Caco-2 (cell line): ENCODE measurements at regions not wholly inside any gene's neighbourhood (a gene's known extent, or its start where the extent isn't known, plus 50 kb on each side); places are given as distances from the start of the nearest gene placed in this dataset.

ENCODE experiments used
- BruUV-seq: library from RNA; stranded (reverse); fragments of 400-500 nt; replicated peaks from 2 replicates; lab custom pipeline; 2021; lab: Mats Ljungman, UMichigan
- CTCF ChIA-PET: fragments of 300-600 bp; sonication (Branson Sonifier 250); formaldehyde crosslinking; loops from one replicate; lab custom pipeline; 2022; ENCODE audit warnings: antibody characterized with exemption; lab: Charles Lee
- POLR2A ChIA-PET: fragments of 300-600 bp; sonication (Branson Sonifier 250); formaldehyde crosslinking; loops from one replicate; lab custom pipeline; 2022; ENCODE audit warnings: antibody characterized with exemption; lab: Charles Lee
- DNase-seq, 2 experiments: peaks; one replicate each; pipeline versions ENCODE4 v3.0.0 to v3.0.0-alpha.2; 2020 to 2022
- H3K27me3 ChIP-seq: replicated peaks from 2 replicates; pipeline ENCODE4 v1.6.0; 2011; ENCODE audit warnings: low read length; ENCODE audit not compliant: control insufficient read depth, insufficient read depth
- H3K36me3 ChIP-seq: 2 replicates; pipeline ENCODE4 v1.5.1; 2011; ENCODE audit warnings: low read length; ENCODE audit not compliant: control insufficient read depth, insufficient read depth
- H3K4me1 ChIP-seq: fragments of 250-450 bp; sonication (Bioruptor Pico); 2 replicates; pipeline ENCODE4 v1.5.1; 2020; ENCODE audit warnings: mild to moderate bottlenecking
- H3K4me3 ChIP-seq: 2 replicates; pipeline ENCODE4 v1.5.1; 2011; ENCODE audit warnings: low read depth, mild to moderate bottlenecking, control low read depth, low read length
- H3K9me3 ChIP-seq: fragments of 250-450 bp; sonication (Bioruptor Pico); 2 replicates; pipeline ENCODE4 v1.5.1; 2020; ENCODE audit warnings: mild to moderate bottlenecking, moderate library complexity
- H3K27ac Mint-ChIP-seq: one replicate; pipeline ENCODE4 v1.8.0; 2022; ENCODE audit warnings: mixed read lengths; ENCODE audit not compliant: unreplicated experiment
- H3K27me3 Mint-ChIP-seq: one replicate; pipeline ENCODE4 v1.8.0; 2022; ENCODE audit warnings: mixed read lengths; ENCODE audit not compliant: insufficient read depth, unreplicated experiment
- H3K36me3 Mint-ChIP-seq: one replicate; pipeline ENCODE4 v1.8.0; 2022; ENCODE audit warnings: mild to moderate bottlenecking, mixed read lengths; ENCODE audit not compliant: insufficient read depth, unreplicated experiment
- H3K4me1 Mint-ChIP-seq: one replicate; pipeline ENCODE4 v1.8.0; 2022; ENCODE audit warnings: low read depth, mixed read lengths; ENCODE audit not compliant: unreplicated experiment
- H3K4me3 Mint-ChIP-seq: one replicate; pipeline ENCODE4 v1.8.0; 2022; ENCODE audit warnings: mild to moderate bottlenecking, moderate library complexity, mixed read lengths; ENCODE audit not compliant: unreplicated experiment
- H3K9me3 Mint-ChIP-seq: one replicate; pipeline ENCODE4 v1.8.0; 2022; ENCODE audit warnings: mixed read lengths; ENCODE audit not compliant: unreplicated experiment
- CTCF ChIP-seq, 2 experiments: fragments of 200-600 bp in 1 of 2; IDR thresholded peaks; 1 replicate in 1 of 2; 2 replicates in 1 of 2; pipeline versions ENCODE4 v1.5.1 to v1.8.0; 2011 to 2022; ENCODE audit warnings: antibody characterized with exemption in 1 of 2, control low read depth in 1 of 2, inconsistent platforms in 1 of 2, low read depth in 1 of 2, low read length in 1 of 2, mild to moderate bottlenecking in 1 of 2, moderate library complexity in 1 of 2; ENCODE audit not compliant: insufficient read depth in 1 of 2, severe bottlenecking in 1 of 2, unreplicated experiment in 1 of 2
- intact Hi-C: fragments of 100-400 bp; cut with micrococcal nuclease; formaldehyde crosslinking; loops from one replicate; pipeline ENCODE4 v1.10.0; 2022; ENCODE audit not compliant: unreplicated experiment

DNA sequence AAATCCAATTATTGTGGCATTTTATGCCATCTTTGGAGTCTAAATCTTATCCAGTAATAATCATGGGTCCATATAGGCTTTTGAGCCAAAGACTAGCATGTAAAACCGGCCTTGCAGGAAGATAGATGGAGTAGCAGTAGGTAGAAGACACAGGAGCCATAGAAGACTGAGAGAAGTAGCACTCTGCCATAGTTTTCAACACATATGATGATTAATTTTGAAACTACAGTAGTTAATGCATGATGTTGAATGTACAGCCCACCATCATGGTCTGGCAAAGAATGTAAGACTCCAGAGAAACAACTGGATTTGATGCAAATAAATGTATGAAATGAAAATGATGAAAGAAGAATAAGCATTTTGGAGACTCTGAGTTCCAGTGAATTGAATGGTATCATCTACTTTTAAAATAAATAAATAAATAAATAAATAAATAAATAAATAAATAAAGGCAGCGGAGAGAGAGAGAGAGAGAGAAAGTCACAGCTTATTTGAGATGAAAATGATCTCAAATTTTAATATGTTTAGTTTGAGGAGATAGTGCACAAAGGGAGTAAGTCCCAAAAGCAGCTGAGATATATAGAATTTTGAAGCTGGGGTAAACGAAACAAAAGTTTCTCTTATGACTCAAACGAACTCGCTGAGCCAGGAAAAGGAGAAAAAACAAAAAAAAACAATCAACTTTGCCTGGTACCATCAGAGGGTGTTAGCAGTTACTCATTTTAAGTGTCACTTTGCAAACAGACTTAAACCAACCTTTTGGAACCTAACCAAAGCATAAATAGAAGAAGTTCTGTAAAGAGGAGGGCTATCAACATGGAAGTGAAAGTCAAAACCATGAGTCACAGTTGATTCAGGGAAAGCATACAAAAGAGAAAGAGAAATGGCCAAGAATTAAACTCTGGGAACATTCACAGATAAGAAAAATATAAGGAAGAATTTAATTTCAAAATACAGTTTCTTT is 388.7 kb downstream of the CETN3 start:
- H3K27me3 Mint-ChIP-seq, result no peaks in the 10 kb centered on the region
- H3K36me3 Mint-ChIP-seq, result no peaks in the 10 kb centered on the region
- ChIA-PET CTCF (no interaction called here), POLR2A (no interaction called here)
- no peak overlapping the region for H3K4me3 ChIP-seq
- H3K9me3 ChIP-seq, result no peaks in the 10 kb centered on the region
- no TSS peak for BruUV-seq
- no peak overlapping the region for H3K4me3 Mint-ChIP-seq
- no peak overlapping the region for H3K27ac Mint-ChIP-seq
- peaks cover 15% of the 10 kb centered on the region for H3K4me1 Mint-ChIP-seq
- no peaks in the 10 kb centered on the region for H3K27me3 ChIP-seq
- intact Hi-C loops, result no loop called here
- H3K9me3 Mint-ChIP-seq, result peaks cover 10% of the 10 kb centered on the region
- peaks cover 6% of the 10 kb centered on the region; the same call in 1 of the 2 replicates for H3K4me1 ChIP-seq
- no peak for TF ChIP-seq CTCF (IDR thresholded peaks at IDR 0.05; ENCODE audit: insufficient read depth in 1 of 2, low read depth in 1 of 2, low read length in 1 of 2, severe bottlenecking in 1 of 2, unreplicated experiment in 1 of 2)
- H3K36me3 ChIP-seq, result no peaks in the 10 kb centered on the region
- no peak for DNase-seq

GRCh38 chr5:90017239-90017638 is 392.3 kb downstream of the CETN3 start:
- Histone ChIP-seq H3K4me1 (peaks cover 6% of the 10 kb centered on the region; the same call in 1 of the 2 replicates), H3K27me3 (no peaks in the 10 kb centered on the region), H3K4me3 (no peak overlapping the region), H3K9me3 (no peaks in the 10 kb centered on the region), H3K36me3 (no peaks in the 10 kb centered on the region)
- Mint-ChIP-seq H3K27ac (no peak overlapping the region), H3K4me3 (no peak overlapping the region), H3K36me3 (no peaks in the 10 kb centered on the region), H3K27me3 (no peaks in the 10 kb centered on the region), H3K4me1 (peaks cover 30% of the 10 kb centered on the region), H3K9me3 (peaks cover 10% of the 10 kb centered on the region)
- CTCF ChIA-PET, result no interaction called here
- DNase-seq, result no peak
- intact Hi-C loops, result loop anchor here (5.0 kb wide), 1 partner anchor 145 kb away; no protein-coding TSS in a partner anchor
- TF ChIP-seq CTCF (IDR thresholded peaks at IDR 0.05; ENCODE audit: insufficient read depth in 1 of 2, low read depth in 1 of 2, low read length in 1 of 2, severe bottlenecking in 1 of 2, unreplicated experiment in 1 of 2), result no peak
- BruUV-seq, result no TSS peak
- POLR2A ChIA-PET, result no interaction called here

DNA sequence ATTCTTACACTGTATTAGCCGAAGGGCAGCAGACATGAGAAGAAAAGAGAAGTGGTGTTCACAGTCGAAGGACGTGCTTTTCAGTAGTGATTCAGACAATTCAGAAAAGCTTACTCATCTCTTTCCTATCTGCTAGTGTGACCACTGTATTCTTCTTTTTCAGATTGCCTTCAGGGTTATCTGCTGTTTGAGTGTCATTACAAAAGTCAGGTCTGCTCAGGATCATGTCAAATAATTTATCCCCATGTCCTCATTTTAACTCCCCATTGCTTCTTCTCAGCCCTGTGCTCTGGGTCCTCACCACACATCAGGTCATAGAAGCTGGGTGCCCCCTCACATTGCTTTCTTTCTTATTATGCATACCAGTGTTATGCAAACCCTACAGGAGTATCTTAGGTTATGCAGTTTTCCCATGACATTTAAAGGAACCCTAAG is 394.0 kb downstream of the CETN3 start:
- H3K27me3 ChIP-seq, result no peaks in the 10 kb centered on the region
- H3K9me3 ChIP-seq, result no peaks in the 10 kb centered on the region
- TF ChIP-seq CTCF (IDR thresholded peaks at IDR 0.05; ENCODE audit: insufficient read depth in 1 of 2, low read depth in 1 of 2, low read length in 1 of 2, severe bottlenecking in 1 of 2, unreplicated experiment in 1 of 2), result no peak
- H3K4me3 Mint-ChIP-seq, result no peak overlapping the region
- CTCF ChIA-PET, result no interaction called here
- H3K36me3 ChIP-seq, result no peaks in the 10 kb centered on the region
- H3K36me3 Mint-ChIP-seq, result no peaks in the 10 kb centered on the region
- no peaks in the 10 kb centered on the region for H3K4me1 ChIP-seq
- no peak for DNase-seq
- intact Hi-C loops, result loop anchor here (5.0 kb wide), 1 partner anchor 143 kb away; no protein-coding TSS in a partner anchor
- no peak overlapping the region for H3K4me3 ChIP-seq
- no TSS peak for BruUV-seq
- POLR2A ChIA-PET, result no interaction called here
- peak overlapping the region; percentile 23 for H3K27ac Mint-ChIP-seq
- H3K9me3 Mint-ChIP-seq, result peaks cover 10% of the 10 kb centered on the region
- H3K4me1 Mint-ChIP-seq, result peaks cover 21% of the 10 kb centered on the region
- H3K27me3 Mint-ChIP-seq, result no peaks in the 10 kb centered on the region
